IMR-90 (cell line): ENCODE measurements at regions not wholly inside any gene's neighbourhood (a gene's known extent, or its start where the extent isn't known, plus 50 kb on each side); places are given as distances from the start of the nearest gene placed in this dataset.

Source experiments
- ATAC-seq: fragments of 200-7000 bp; cut with Tn5 transposase; 2 replicates; pipeline ENCODE4 v1.9.1; 2020; ENCODE audit warnings: low read depth, mild to moderate bottlenecking, moderate library complexity
- BruUV-seq: library from RNA; stranded (reverse); fragments of 400-500 nt; replicated peaks from 2 replicates; lab custom pipeline; 2021; lab: Mats Ljungman, UMichigan
- CTCF ChIA-PET: fragments of 300-600 bp; formaldehyde crosslinking; extraction: SDS; loops from one replicate; lab custom pipeline; 2021; ENCODE audit warnings: antibody characterized with exemption; lab: Yijun Ruan, JAX
- POLR2A ChIA-PET: fragments of 300-600 bp; sonication (Branson Sonifier 250); formaldehyde crosslinking; loops from one replicate; lab custom pipeline; 2022; ENCODE audit warnings: antibody characterized with exemption; ENCODE audit not compliant: unreplicated experiment; lab: Charles Lee
- DNase-seq: peaks from one replicate; pipeline ENCODE4 v3.0.0; 2013
- H2AFZ ChIP-seq: replicated peaks from 2 replicates; pipeline ENCODE3; 2013; ENCODE audit warnings: low read length, mild to moderate bottlenecking; ENCODE audit not compliant: poor library complexity
- H2AK5ac ChIP-seq: 2 replicates; pipeline ENCODE4 v1.6.1; 2013; ENCODE audit warnings: low read depth, low read length, inconsistent platforms
- H2AK9ac ChIP-seq: replicated peaks from 2 replicates; pipeline ENCODE3; 2013; ENCODE audit warnings: mild to moderate bottlenecking, low read depth, low read length, moderate library complexity; ENCODE audit not compliant: poor library complexity
- H2BK120ac ChIP-seq: 2 replicates; pipeline ENCODE4 v1.6.1; 2013; ENCODE audit warnings: low read depth, low read length, inconsistent platforms
- H2BK15ac ChIP-seq: 3 replicates; pipeline ENCODE4 v1.6.1; 2013; ENCODE audit warnings: low read depth, low read length, inconsistent platforms
- H2BK20ac ChIP-seq: 2 replicates; pipeline ENCODE4 v1.6.1; 2013; ENCODE audit warnings: low read depth, mild to moderate bottlenecking, inconsistent platforms, low read length, moderate library complexity
- H2BK5ac ChIP-seq: 2 replicates; pipeline ENCODE4 v1.6.1; 2013; ENCODE audit warnings: mild to moderate bottlenecking, low read depth, low read length, inconsistent platforms; ENCODE audit not compliant: poor library complexity, severe bottlenecking
- H3K14ac ChIP-seq: replicated peaks from 2 replicates; pipeline ENCODE4 v1.6.1; 2013; ENCODE audit warnings: low read depth, low read length, inconsistent platforms
- H3K18ac ChIP-seq: 2 replicates; pipeline ENCODE4 v1.6.1; 2013; ENCODE audit warnings: low read depth, low read length, control low read depth
- H3K23ac ChIP-seq: 2 replicates; pipeline ENCODE4 v1.6.1; 2013; ENCODE audit warnings: low read depth, low read length, inconsistent platforms
- H3K27ac ChIP-seq: 2 replicates; pipeline ENCODE4 v1.5.1; 2013; ENCODE audit warnings: mild to moderate bottlenecking, control low read depth, low read length; ENCODE audit not compliant: insufficient read depth
- H3K27me3 ChIP-seq: 2 replicates; pipeline ENCODE4 v1.6.1; 2013; ENCODE audit warnings: low read length; ENCODE audit not compliant: control insufficient read depth, insufficient read depth
- H3K36me3 ChIP-seq: 2 replicates; pipeline ENCODE4 v1.6.1; 2013; ENCODE audit warnings: low read length, mixed read lengths; ENCODE audit not compliant: control insufficient read depth, insufficient read depth
- H3K4ac ChIP-seq: 2 replicates; pipeline ENCODE4 v1.6.1; 2013; ENCODE audit warnings: low read depth, low read length, inconsistent platforms
- H3K4me1 ChIP-seq: 2 replicates; pipeline ENCODE4 v1.6.1; 2013; ENCODE audit warnings: low read length, mixed read lengths; ENCODE audit not compliant: control insufficient read depth, insufficient read depth
- H3K4me2 ChIP-seq: 2 replicates; pipeline ENCODE4 v1.6.1; 2013; ENCODE audit warnings: low read depth, mild to moderate bottlenecking, control low read depth, low read length, moderate library complexity
- H3K4me3 ChIP-seq: 2 replicates; pipeline ENCODE4 v1.5.1; 2013; ENCODE audit warnings: low read depth, mild to moderate bottlenecking, control low read depth, low read length, moderate library complexity; ENCODE audit not compliant: insufficient read depth
- H3K56ac ChIP-seq: 2 replicates; pipeline ENCODE4 v1.6.1; 2013; ENCODE audit warnings: low read length, inconsistent platforms; ENCODE audit not compliant: insufficient read depth; ENCODE audit errors: extremely low read depth
- H3K79me1 ChIP-seq, 2 experiments: 2 replicates each; pipeline ENCODE4 v1.6.1; 2013; ENCODE audit warnings: low read length in 2 of 2, inconsistent platforms in 1 of 2, low read depth in 1 of 2
- H3K9ac ChIP-seq: 2 replicates; pipeline ENCODE4 v1.6.1; 2013; ENCODE audit warnings: low read depth, low read length, control low read depth
- H3K9me1 ChIP-seq: 2 replicates; pipeline ENCODE4 v1.6.1; 2013; ENCODE audit warnings: low read length, inconsistent platforms; ENCODE audit not compliant: insufficient read depth
- H3K9me3 ChIP-seq: 2 replicates; pipeline ENCODE4 v1.6.1; 2013; ENCODE audit warnings: low read length; ENCODE audit not compliant: control insufficient read depth, insufficient read depth
- H4K20me1 ChIP-seq: 2 replicates; pipeline ENCODE4 v1.6.1; 2013; ENCODE audit warnings: low read length, inconsistent platforms; ENCODE audit not compliant: insufficient read depth
- H4K5ac ChIP-seq: 2 replicates; pipeline ENCODE4 v1.6.1; 2013; ENCODE audit warnings: mild to moderate bottlenecking, low read depth, low read length, control low read depth
- H4K8ac ChIP-seq, 2 experiments: 2 replicates each; pipeline ENCODE4 v1.6.1; 2013; ENCODE audit warnings: low read depth in 2 of 2, low read length in 2 of 2, control low read depth in 1 of 2, inconsistent platforms in 1 of 2
- H4K91ac ChIP-seq: 2 replicates; pipeline ENCODE4 v1.6.1; 2013; ENCODE audit warnings: low read depth, low read length, inconsistent platforms; ENCODE audit not compliant: insufficient read depth
- BHLHE40 ChIP-seq: fragments of 150-350 bp; IDR thresholded peaks from 2 replicates; pipeline ENCODE4 v1.6.1; 2016; ENCODE audit warnings: mild to moderate bottlenecking, low read depth, low read length
- CEBPB ChIP-seq: IDR thresholded peaks from 2 replicates; pipeline ENCODE4 v1.6.1; 2012; ENCODE audit warnings: low read depth, low read length, improper control_type of control experiment
- CHD1 ChIP-seq: IDR thresholded peaks from 2 replicates; pipeline ENCODE4 v1.6.1; 2012; ENCODE audit warnings: low read depth, low read length, improper control_type of control experiment
- MAFK ChIP-seq: IDR thresholded peaks from 2 replicates; pipeline ENCODE4 v1.6.1; 2012; ENCODE audit warnings: low read depth, low read length, improper control_type of control experiment
- MAZ ChIP-seq: IDR thresholded peaks from 2 replicates; pipeline ENCODE4 v1.6.1; 2012; ENCODE audit warnings: low read depth, mild to moderate bottlenecking, low read length, improper control_type of control experiment, moderate library complexity, borderline replicate concordance
- MXI1 ChIP-seq: IDR thresholded peaks from 2 replicates; pipeline ENCODE4 v1.6.1; 2012; ENCODE audit warnings: low read depth, mild to moderate bottlenecking, low read length, moderate library complexity, borderline replicate concordance
- NFE2L2 ChIP-seq: fragments of 150-350 bp; IDR thresholded peaks from 2 replicates; pipeline ENCODE4 v1.6.1; 2016; ENCODE audit warnings: low read depth, mild to moderate bottlenecking, low read length
- RCOR1 ChIP-seq: IDR thresholded peaks from 2 replicates; pipeline ENCODE4 v1.6.1; 2012; ENCODE audit warnings: mild to moderate bottlenecking, low read length, improper control_type of control experiment; ENCODE audit not compliant: insufficient replicate concordance
- USF2 ChIP-seq: fragments of 150-350 bp; IDR thresholded peaks from 2 replicates; pipeline ENCODE4 v1.6.1; 2017; ENCODE audit warnings: mild to moderate bottlenecking, antibody characterized with exemption, low read length, low read depth
- WGBS, 2 experiments: methylation state at CpG; one replicate each; pipeline versions ENCODE4 v1.1.5 to v1.1.7; 2013; ENCODE audit warnings: missing lambda C conversion rate in 2 of 2; ENCODE audit not compliant: insufficient read length in 1 of 2; ENCODE audit errors: extremely low coverage in 2 of 2; 5-methylcytosine and 5-hydroxymethylcytosine counted together
- dilution Hi-C: fragments of 300-500 bp; cut with HindIII; formaldehyde crosslinking; loops from one replicate; pipeline ENCODE4 v1.14.3; 2018; ENCODE audit warnings: low sequenced_read_pairs; ENCODE audit not compliant: unreplicated experiment
- in situ Hi-C: fragments of 300-500 bp; cut with MboI; formaldehyde crosslinking; loops from 3 replicates; pipeline ENCODE4 v1.14.3; 2019; ENCODE audit warnings: low sequenced_read_pairs, inconsistent platforms, mixed read lengths
- intact Hi-C: fragments of 100-400 bp; cut with micrococcal nuclease; formaldehyde crosslinking; loops from 2 replicates; pipeline ENCODE4 v1.10.0; 2022

GRCh38 chr3:25911525-25912295 lies 121.8 kb downstream of the OXSM start:
- in situ Hi-C loops: no loop called here

More at GRCh38 chr3:25911525-25912295, 121.8 kb downstream of the OXSM start:
- no peak overlapping the region for H3K18ac ChIP-seq
- dilution Hi-C loops: no loop called here
- H3K4ac ChIP-seq: no peak overlapping the region
- ATAC-seq (no peak), DNase-seq (no peak)
- TF ChIP-seq MAZ (no peak), USF2 (no peak), MXI1 (no peak), RCOR1 (no peak), NFE2L2 (no peak), CEBPB (no peak), MAFK (no peak), BHLHE40 (no peak), CHD1 (no peak)
- H3K4me3 ChIP-seq: no peak overlapping the region
- H3K4me2 ChIP-seq: no peak overlapping the region
- no peaks in the 10 kb centered on the region for H3K27me3 ChIP-seq
- no peak overlapping the region for H3K9ac ChIP-seq
- ChIA-PET CTCF (no interaction called here), POLR2A (no interaction called here)
- no peak overlapping the region for H3K14ac ChIP-seq
- no peak overlapping the region for H2AFZ ChIP-seq
- no peak overlapping the region for H2AK5ac ChIP-seq
- H4K20me1 ChIP-seq: no peaks in the 10 kb centered on the region
- intact Hi-C loops: no loop called here
- no peak overlapping the region for H3K23ac ChIP-seq
- no TSS peak for BruUV-seq
- no peak overlapping the region for H4K8ac ChIP-seq
- H3K56ac ChIP-seq: no peak overlapping the region
- H3K27ac ChIP-seq: no peak overlapping the region
- H2AK9ac ChIP-seq: no peak overlapping the region
- no peaks in the 10 kb centered on the region for H3K4me1 ChIP-seq
- no peak overlapping the region for H4K91ac ChIP-seq
- no peak overlapping the region for H2BK5ac ChIP-seq
- H3K79me1 ChIP-seq: no peaks in the 10 kb centered on the region
- no peak overlapping the region for H2BK15ac ChIP-seq
- whole genome bisulfite sequencing, 2 experiments: 70% methylated on average over 2 of the region's 7 CpGs; no CpG with 5 or more reads in 1 of the 2 experiments
- no peaks in the 10 kb centered on the region for H3K9me3 ChIP-seq
- no peaks in the 10 kb centered on the region for H3K9me1 ChIP-seq
- H2BK120ac ChIP-seq: no peak overlapping the region
- no peak overlapping the region for H4K5ac ChIP-seq
- no peaks in the 10 kb centered on the region for H3K36me3 ChIP-seq
- H2BK20ac ChIP-seq: no peak overlapping the region
